ENCODE measurements at regions not wholly inside any gene's neighbourhood (a gene's known extent, or its start where the extent isn't known, plus 50 kb on each side); places are given as distances from the start of the nearest gene placed in this dataset.
"Not testable (repeated sequence)": the region's sequence is repeated elsewhere in the genome, so short reads cannot be mapped to it uniquely, and the experiment has no call there.

DNA sequence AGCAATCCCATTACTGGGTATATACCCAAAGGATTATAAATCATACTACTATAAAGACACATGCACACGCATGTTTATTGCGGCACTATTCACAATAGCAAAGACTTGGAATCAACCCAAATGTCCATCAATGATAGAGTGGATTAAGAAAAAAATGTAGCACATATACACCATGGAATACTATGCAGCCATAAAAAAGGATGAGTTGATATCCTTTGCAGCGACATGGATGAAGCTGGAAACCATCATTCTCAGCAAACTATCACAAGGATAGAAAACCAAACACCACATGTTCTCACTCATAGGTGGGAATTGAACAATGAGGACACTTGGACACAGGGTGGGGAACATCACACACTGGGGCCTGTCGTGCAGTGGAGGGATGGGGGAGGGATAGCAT is 83.7 kb upstream of the FAM174B start:
- TF ChIP-seq, protein P1, sequence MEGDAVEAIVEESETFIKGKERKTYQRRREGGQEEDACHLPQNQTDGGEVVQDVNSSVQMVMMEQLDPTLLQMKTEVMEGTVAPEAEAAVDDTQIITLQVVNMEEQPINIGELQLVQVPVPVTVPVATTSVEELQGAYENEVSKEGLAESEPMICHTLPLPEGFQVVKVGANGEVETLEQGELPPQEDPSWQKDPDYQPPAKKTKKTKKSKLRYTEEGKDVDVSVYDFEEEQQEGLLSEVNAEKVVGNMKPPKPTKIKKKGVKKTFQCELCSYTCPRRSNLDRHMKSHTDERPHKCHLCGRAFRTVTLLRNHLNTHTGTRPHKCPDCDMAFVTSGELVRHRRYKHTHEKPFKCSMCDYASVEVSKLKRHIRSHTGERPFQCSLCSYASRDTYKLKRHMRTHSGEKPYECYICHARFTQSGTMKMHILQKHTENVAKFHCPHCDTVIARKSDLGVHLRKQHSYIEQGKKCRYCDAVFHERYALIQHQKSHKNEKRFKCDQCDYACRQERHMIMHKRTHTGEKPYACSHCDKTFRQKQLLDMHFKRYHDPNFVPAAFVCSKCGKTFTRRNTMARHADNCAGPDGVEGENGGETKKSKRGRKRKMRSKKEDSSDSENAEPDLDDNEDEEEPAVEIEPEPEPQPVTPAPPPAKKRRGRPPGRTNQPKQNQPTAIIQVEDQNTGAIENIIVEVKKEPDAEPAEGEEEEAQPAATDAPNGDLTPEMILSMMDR (IDR thresholded peaks at IDR 0.05), result not testable (repeated sequence)
- TF ChIP-seq POLR2A (IDR thresholded peaks at IDR 0.05), result not testable (repeated sequence)
